ENCODE measurements at regions not wholly inside any gene's neighbourhood (a gene's known extent, or its start where the extent isn't known, plus 50 kb on each side); places are given as distances from the start of the nearest gene placed in this dataset.
"Not testable (repeated sequence)": the region's sequence is repeated elsewhere in the genome, so short reads cannot be mapped to it uniquely, and the experiment has no call there.

DNA sequence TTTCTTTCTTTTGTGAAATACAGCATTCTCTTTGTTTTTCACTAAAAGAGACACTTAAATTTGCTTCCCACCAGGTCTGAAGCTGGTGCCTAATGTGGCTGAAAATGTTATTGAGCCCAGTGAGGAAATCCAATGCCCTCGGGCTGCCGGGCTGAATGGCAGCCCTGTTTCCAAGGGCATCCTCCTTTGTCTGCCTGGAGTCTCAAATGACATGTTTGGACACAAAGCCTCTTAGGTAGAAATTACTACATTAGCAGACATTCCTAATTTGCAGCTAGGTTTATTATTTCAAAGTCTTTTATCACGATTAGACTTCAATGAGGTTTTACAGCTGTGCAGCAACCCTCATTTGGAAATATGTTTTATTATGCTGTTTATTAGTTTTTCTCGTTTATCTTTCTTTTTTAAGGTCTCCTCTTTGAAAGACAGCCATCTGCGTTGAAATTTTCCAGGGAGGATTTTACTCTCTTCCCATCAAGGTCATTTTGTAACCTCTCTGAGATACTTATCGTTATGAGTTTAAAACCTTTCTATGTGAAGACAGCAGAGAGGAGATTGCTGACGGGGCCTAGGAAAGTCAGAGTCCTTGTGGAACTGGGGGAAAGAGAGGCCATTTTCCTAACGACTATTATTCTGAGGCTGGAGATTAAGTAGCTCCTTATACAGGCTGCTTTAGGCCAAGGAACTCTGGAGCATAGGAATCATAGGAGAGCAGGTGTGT is 59.0 kb upstream of the ZNF532 start:
- DNase-seq: peak; percentile 84 to 94

DNA sequence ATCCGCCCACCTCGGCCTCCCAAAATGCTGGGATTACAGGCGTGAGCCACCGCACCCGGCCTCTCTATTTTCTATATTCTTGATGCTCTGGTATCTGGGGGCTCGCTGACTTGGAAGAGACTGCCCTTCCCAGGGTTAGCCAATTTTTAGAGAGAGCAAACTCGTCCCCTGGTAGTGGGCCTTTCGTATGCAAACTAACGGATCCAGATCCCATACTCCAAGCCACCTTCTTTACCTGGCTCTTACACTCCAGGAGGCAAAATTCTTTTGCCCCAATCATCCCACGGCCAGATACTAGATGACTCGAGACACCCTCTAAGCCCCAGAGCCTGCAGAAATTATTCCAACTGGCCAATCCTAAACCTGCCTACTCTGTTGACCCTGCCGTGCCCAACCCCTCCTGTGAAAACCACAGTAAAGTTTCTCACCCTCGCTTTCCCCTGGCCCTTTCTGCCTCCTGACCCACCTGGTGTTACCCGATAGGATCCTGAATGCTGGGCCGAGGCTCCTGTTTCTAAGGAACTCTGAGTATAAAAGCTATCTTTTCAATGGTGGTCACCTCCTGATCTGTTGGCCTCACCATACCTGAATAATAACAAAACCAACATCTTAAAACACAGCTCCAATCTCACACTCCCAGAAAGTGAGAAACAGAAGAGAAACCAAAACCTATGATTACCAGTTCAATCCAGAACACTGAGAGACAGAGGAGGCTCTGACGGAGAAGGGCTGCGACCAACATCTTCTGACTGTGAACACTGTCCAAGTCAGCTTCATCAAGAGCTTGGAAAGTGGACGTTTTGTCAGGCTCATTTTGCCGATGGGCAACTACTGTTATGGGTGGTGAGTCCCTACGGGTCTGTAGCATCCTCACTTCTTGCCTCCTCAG is 57.6 kb upstream of the ZNF532 start:
- DNase-seq: no peak

DNA sequence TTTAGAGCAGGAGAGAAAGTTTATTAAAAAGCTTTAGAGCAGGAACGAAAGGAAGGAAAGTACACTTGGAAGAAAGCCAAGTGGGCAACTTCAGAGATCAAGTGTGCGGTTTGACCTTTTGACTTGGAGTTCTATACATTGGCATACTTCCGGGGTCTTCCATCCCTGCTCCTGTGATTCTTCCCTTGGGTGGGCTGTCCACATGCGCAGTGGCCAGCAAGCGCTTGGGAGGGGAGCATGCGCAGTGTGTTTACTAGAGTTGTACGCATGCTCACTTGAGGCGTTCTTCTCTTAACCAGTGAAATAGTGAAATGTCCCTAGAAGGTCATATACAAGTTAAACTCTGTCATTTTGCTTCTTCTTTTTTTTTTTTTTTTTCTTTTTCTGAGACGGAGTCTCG is 56.9 kb upstream of the ZNF532 start:
- DNase-seq: no peak

- no peak for DNase-seq
Measured at GRCh38 chr18:58808349-58808748, 56.3 kb upstream of the ZNF532 start.

- DNase-seq: not testable (repeated sequence)
Measured at GRCh38 chr18:58811859-58812258, 52.8 kb upstream of the ZNF532 start.

GRCh38 chr18:58813105-58813504 is 51.6 kb upstream of the ZNF532 start:
- DNase-seq: no peak

- DNase-seq: no peak
Measured at GRCh38 chr18:58813561-58814225, 51.0 kb upstream of the ZNF532 start.

- DNase-seq: no peak
Measured at GRCh38 chr18:58814317-58814716, 50.4 kb upstream of the ZNF532 start.
